Endothelial cell of umbilical vein (primary cell): ENCODE measurements at regions not wholly inside any gene's neighbourhood (a gene's known extent, or its start where the extent isn't known, plus 50 kb on each side); places are given as distances from the start of the nearest gene placed in this dataset.

Experiments used
- BruUV-seq: library from RNA; stranded (reverse); fragments of 400-500 nt; replicated peaks from 2 replicates; lab custom pipeline; 2021; lab: Mats Ljungman, UMichigan
- CTCF ChIA-PET: fragments of 300-600, 350-600 bp; sonication (Branson Sonifier 250); formaldehyde crosslinking; loops from one replicate; lab custom pipeline; 2021; ENCODE audit warnings: antibody characterized with exemption, inconsistent platforms; lab: Charles Lee
- POLR2A ChIA-PET: fragments of 300-600, 350-600 bp; sonication (Branson Sonifier 250); formaldehyde crosslinking; loops from one replicate; lab custom pipeline; 2021; ENCODE audit warnings: antibody characterized with exemption, inconsistent platforms; lab: Charles Lee
- DNase-seq: peaks from one replicate; pipeline ENCODE4 v3.0.0-alpha.2; 2011; ENCODE audit warnings: low read depth, low spot score
- FAIRE-seq: peaks from 2 replicates; lab custom pipeline; 2011; peaks lifted over from hg19 to GRCh38; lab: Jason Lieb, UNC
- H2AFZ ChIP-seq: 2 replicates; pipeline ENCODE4 v1.6.0; 2012; ENCODE audit warnings: low read depth, low read length, control low read depth, inconsistent platforms
- H3K27ac ChIP-seq: 2 replicates; pipeline ENCODE4 v1.5.1; 2011; ENCODE audit warnings: low read depth, mild to moderate bottlenecking, control low read depth, low read length, moderate library complexity; ENCODE audit not compliant: insufficient read depth
- H3K27me3 ChIP-seq, 2 experiments: 2 replicates each; pipeline versions ENCODE4 v1.6.0 to v1.6.1; 2011; ENCODE audit warnings: low read length in 2 of 2, mixed read lengths in 1 of 2; ENCODE audit not compliant: control insufficient read depth in 2 of 2, insufficient read depth in 2 of 2
- H3K36me3 ChIP-seq, 2 experiments: 2 replicates in 1 of 2; 3 replicates in 1 of 2; pipeline ENCODE4 v1.5.1; 2011; ENCODE audit warnings: low read length in 2 of 2, mild to moderate bottlenecking in 1 of 2, moderate library complexity in 1 of 2; ENCODE audit not compliant: control insufficient read depth in 2 of 2, insufficient read depth in 2 of 2; ENCODE audit errors: extremely low read depth in 1 of 2
- H3K4me1 ChIP-seq: 3 replicates; pipeline ENCODE4 v1.5.1; 2011; ENCODE audit warnings: mild to moderate bottlenecking, low read length; ENCODE audit not compliant: control insufficient read depth, insufficient read depth; ENCODE audit errors: extremely low read depth
- H3K4me2 ChIP-seq: 2 replicates; pipeline ENCODE4 v1.6.1; 2011; ENCODE audit warnings: low read length, control low read depth, mixed read lengths; ENCODE audit not compliant: insufficient read depth
- H3K4me3 ChIP-seq, 3 experiments: fragments of 200-600 bp in 1 of 3; sonication (generic), shearing (Covaris generic) in 1 of 3; replicated peaks in 1 of 3; 2 replicates each; pipeline ENCODE4 v1.5.1; 2011 to 2016; ENCODE audit warnings: control low read depth in 3 of 3, low read length in 3 of 3, mild to moderate bottlenecking in 2 of 3, inconsistent platforms in 1 of 3, low read depth in 1 of 3, moderate library complexity in 1 of 3; ENCODE audit not compliant: insufficient read depth in 1 of 3
- H3K79me2 ChIP-seq: 2 replicates; pipeline ENCODE4 v1.6.0; 2012; ENCODE audit warnings: low read length, inconsistent platforms; ENCODE audit not compliant: control insufficient read depth, insufficient read depth
- H3K9ac ChIP-seq: replicated peaks from 2 replicates; pipeline ENCODE3; 2011; ENCODE audit warnings: low read length, control low read depth; ENCODE audit not compliant: insufficient read depth; ENCODE audit errors: extremely low read depth
- H3K9me1 ChIP-seq: replicated peaks from 3 replicates; pipeline ENCODE4 v1.6.0; 2011; ENCODE audit warnings: mild to moderate bottlenecking, low read length; ENCODE audit not compliant: control insufficient read depth, insufficient read depth; ENCODE audit errors: extremely low read depth
- H3K9me3 ChIP-seq: replicated peaks from 2 replicates; pipeline ENCODE4 v1.5.1; 2012; ENCODE audit warnings: low read length, inconsistent platforms; ENCODE audit not compliant: control insufficient read depth, insufficient read depth
- H4K20me1 ChIP-seq: replicated peaks from 2 replicates; pipeline ENCODE3; 2011; ENCODE audit warnings: mild to moderate bottlenecking, low read length; ENCODE audit not compliant: control insufficient read depth, insufficient read depth; ENCODE audit errors: extremely low read depth
- EZH2 ChIP-seq: IDR thresholded peaks from 2 replicates; pipeline ENCODE4 v1.6.1; 2012; ENCODE audit warnings: borderline replicate concordance, low read depth, mild to moderate bottlenecking, moderate library complexity, low read length, inconsistent platforms; ENCODE audit not compliant: severe bottlenecking
- FOS ChIP-seq: IDR thresholded peaks from 2 replicates; pipeline ENCODE4 v1.6.1; 2011; ENCODE audit warnings: mild to moderate bottlenecking, low read length, moderate library complexity, borderline replicate concordance; ENCODE audit not compliant: insufficient read depth
- GATA2 ChIP-seq: IDR thresholded peaks from 2 replicates; pipeline ENCODE4 v1.7.0; 2011; ENCODE audit warnings: low read depth, mild to moderate bottlenecking, moderate library complexity, mixed read lengths, low read length; ENCODE audit not compliant: insufficient read length, insufficient read depth
- JUN ChIP-seq: IDR thresholded peaks from 2 replicates; pipeline ENCODE4 v1.6.1; 2011; ENCODE audit warnings: borderline replicate concordance, low read depth; ENCODE audit not compliant: insufficient read length, insufficient read depth
- MYC ChIP-seq: IDR thresholded peaks from one replicate; pipeline ENCODE4 v1.6.1; 2011; ENCODE audit warnings: mild to moderate bottlenecking, low read depth, low read length
- POLR2A ChIP-seq: IDR thresholded peaks from 2 replicates; pipeline ENCODE4 v1.6.1; 2012; ENCODE audit warnings: low read depth, mild to moderate bottlenecking, control low read depth, low read length
- POLR2AphosphoS5 ChIP-seq: IDR thresholded peaks from 2 replicates; pipeline ENCODE4 v1.6.1; 2012; ENCODE audit warnings: low read depth, mild to moderate bottlenecking, control low read depth, low read length, moderate library complexity; ENCODE audit not compliant: insufficient read depth
- dilution Hi-C: fragments of 300-500 bp; cut with MboI; formaldehyde crosslinking; loops from one replicate; pipeline ENCODE4 v1.15.0; 2019; ENCODE audit warnings: low sequenced_read_pairs; ENCODE audit not compliant: extremely low pct_ligation_motif_present
- intact Hi-C: fragments of 100-400 bp; cut with micrococcal nuclease; formaldehyde crosslinking; loops from one replicate; pipeline ENCODE4 v1.10.0; 2022
- TF ChIP-seq, protein P1 (sequence below), 2 donors: IDR thresholded peaks; 1 replicate in 1 of 2; 2 replicates in 1 of 2; pipeline ENCODE4 v1.5.1; 2011; ENCODE audit warnings: low read length in 2 of 2, mild to moderate bottlenecking in 2 of 2, moderate library complexity in 2 of 2, control low read depth in 1 of 2, inconsistent platforms in 1 of 2, low read depth in 1 of 2; ENCODE audit not compliant: insufficient read depth in 1 of 2; ENCODE audit errors: extremely low read depth in 1 of 2
- TF ChIP-seq, protein P2 (sequence below): IDR thresholded peaks from 2 replicates; pipeline ENCODE4 v1.6.1; 2011; ENCODE audit not compliant: insufficient read depth, insufficient read length

DNA sequence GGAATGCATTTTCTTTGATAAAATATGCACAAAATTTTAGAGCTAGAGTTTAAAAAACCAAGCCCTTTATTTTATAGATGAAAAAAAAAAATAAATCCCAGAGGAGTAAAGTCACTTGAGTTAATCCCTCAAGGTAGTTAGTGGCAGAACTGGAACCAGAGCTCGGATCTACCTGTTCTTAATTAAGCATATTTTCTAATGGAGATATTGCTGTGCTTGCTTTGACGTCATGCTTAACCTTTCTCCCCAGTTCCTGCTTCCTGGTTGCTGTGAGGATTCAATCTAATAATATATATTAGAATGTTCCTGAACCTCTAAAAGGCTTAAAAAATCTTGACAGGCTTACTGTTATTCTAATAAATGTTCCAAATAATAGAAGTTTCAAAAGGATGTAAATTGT is 300.6 kb upstream of the KLF12 start:
- no peaks in the 10 kb centered on the region for H3K9me3 ChIP-seq
- no peak overlapping the region for H3K4me2 ChIP-seq
- TF ChIP-seq POLR2A (no peak), GATA2 (no peak), JUN (no peak), FOS (no peak), POLR2AphosphoS5 (no peak), MYC (no peak), EZH2 (no peak)
- TF ChIP-seq, protein P1, sequence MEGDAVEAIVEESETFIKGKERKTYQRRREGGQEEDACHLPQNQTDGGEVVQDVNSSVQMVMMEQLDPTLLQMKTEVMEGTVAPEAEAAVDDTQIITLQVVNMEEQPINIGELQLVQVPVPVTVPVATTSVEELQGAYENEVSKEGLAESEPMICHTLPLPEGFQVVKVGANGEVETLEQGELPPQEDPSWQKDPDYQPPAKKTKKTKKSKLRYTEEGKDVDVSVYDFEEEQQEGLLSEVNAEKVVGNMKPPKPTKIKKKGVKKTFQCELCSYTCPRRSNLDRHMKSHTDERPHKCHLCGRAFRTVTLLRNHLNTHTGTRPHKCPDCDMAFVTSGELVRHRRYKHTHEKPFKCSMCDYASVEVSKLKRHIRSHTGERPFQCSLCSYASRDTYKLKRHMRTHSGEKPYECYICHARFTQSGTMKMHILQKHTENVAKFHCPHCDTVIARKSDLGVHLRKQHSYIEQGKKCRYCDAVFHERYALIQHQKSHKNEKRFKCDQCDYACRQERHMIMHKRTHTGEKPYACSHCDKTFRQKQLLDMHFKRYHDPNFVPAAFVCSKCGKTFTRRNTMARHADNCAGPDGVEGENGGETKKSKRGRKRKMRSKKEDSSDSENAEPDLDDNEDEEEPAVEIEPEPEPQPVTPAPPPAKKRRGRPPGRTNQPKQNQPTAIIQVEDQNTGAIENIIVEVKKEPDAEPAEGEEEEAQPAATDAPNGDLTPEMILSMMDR (IDR thresholded peaks at IDR 0.05; ENCODE audit: extremely low read depth in 1 of 2, insufficient read depth in 1 of 2, low read depth in 1 of 2, low read length in 2 of 2) = no peak
- TF ChIP-seq, protein P2, sequence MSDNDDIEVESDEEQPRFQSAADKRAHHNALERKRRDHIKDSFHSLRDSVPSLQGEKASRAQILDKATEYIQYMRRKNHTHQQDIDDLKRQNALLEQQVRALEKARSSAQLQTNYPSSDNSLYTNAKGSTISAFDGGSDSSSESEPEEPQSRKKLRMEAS = no peak
- H3K27me3 ChIP-seq = no peaks in the 10 kb centered on the region
- H3K27ac ChIP-seq = no peak overlapping the region
- FAIRE-seq (no peak), DNase-seq (no peak)
- intact Hi-C loops (no loop called here), dilution Hi-C loops (no loop called here)
- H3K4me3 ChIP-seq = no peak overlapping the region
- no peaks in the 10 kb centered on the region for H4K20me1 ChIP-seq
- no peaks in the 10 kb centered on the region for H3K36me3 ChIP-seq
- no peak overlapping the region for H2AFZ ChIP-seq
- POLR2A ChIA-PET = no interaction called here
- CTCF ChIA-PET = no interaction called here
- H3K4me1 ChIP-seq = no peaks in the 10 kb centered on the region
- no peaks in the 10 kb centered on the region for H3K9me1 ChIP-seq
- no peaks in the 10 kb centered on the region for H3K79me2 ChIP-seq
- BruUV-seq = no TSS peak
- H3K9ac ChIP-seq = no peak overlapping the region
